Neural cell (in vitro differentiated cells): ENCODE measurements at regions not wholly inside any gene's neighbourhood (a gene's known extent, or its start where the extent isn't known, plus 50 kb on each side); places are given as distances from the start of the nearest gene placed in this dataset.

Source experiments
- H2AFZ ChIP-seq: fragments of 200-600, 300-800 bp; sonication (generic), shearing (Covaris generic); 2 replicates; pipeline ENCODE4 v1.6.0; 2014; ENCODE audit warnings: low read depth, mild to moderate bottlenecking, antibody characterized with exemption, low read length, moderate library complexity
- H3F3A ChIP-seq: fragments of 200-600 bp; shearing (Covaris generic); 2 replicates; pipeline ENCODE4 v1.6.1; 2016; ENCODE audit warnings: mild to moderate bottlenecking, moderate library complexity, mixed read lengths, antibody characterized with exemption, low read length; ENCODE audit not compliant: insufficient read depth, poor library complexity, severe bottlenecking
- H3K27ac ChIP-seq: fragments of 200-600, 300-800 bp; sonication (generic), shearing (Covaris generic); 2 replicates; pipeline ENCODE4 v1.5.1; 2014; ENCODE audit warnings: mild to moderate bottlenecking, low read length, moderate library complexity
- H3K27me3 ChIP-seq: fragments of 300-800, 200-600 bp; sonication (generic), shearing (Covaris generic); 2 replicates; pipeline ENCODE4 v1.6.0; 2014; ENCODE audit warnings: mild to moderate bottlenecking, low read depth, low read length, moderate library complexity; ENCODE audit not compliant: insufficient read depth
- H3K36me3 ChIP-seq: fragments of 300-800, 200-600 bp; sonication (generic), shearing (Covaris generic); 2 replicates; pipeline ENCODE4 v1.5.1; 2014; ENCODE audit warnings: mild to moderate bottlenecking, antibody characterized with exemption, low read length, moderate library complexity; ENCODE audit not compliant: insufficient read depth
- H3K4me2 ChIP-seq: fragments of 300-800, 200-600 bp; sonication (generic), shearing (Covaris generic); 2 replicates; pipeline ENCODE4 v1.6.0; 2014; ENCODE audit warnings: mild to moderate bottlenecking, low read length
- H3K4me3 ChIP-seq: fragments of 300-800, 200-600 bp; sonication (generic), shearing (Covaris generic); 2 replicates; pipeline ENCODE4 v1.5.1; 2014; ENCODE audit warnings: mild to moderate bottlenecking, low read length, moderate library complexity
- H3K79me2 ChIP-seq: fragments of 200-600 bp; shearing (Covaris generic); replicated peaks from 2 replicates; pipeline ENCODE4 v1.6.0; 2014; ENCODE audit warnings: mild to moderate bottlenecking, low read length, moderate library complexity; ENCODE audit not compliant: insufficient read depth
- H3K9ac ChIP-seq: fragments of 300-800, 200-600 bp; sonication (generic), shearing (Covaris generic); 2 replicates; pipeline ENCODE4 v1.6.1; 2016; ENCODE audit warnings: mild to moderate bottlenecking, low read length, mixed read lengths
- H3K9me2 ChIP-seq: fragments of 200-600 bp; shearing (Covaris generic); 2 replicates; pipeline ENCODE4 v1.6.1; 2016; ENCODE audit warnings: mild to moderate bottlenecking, low read length, mixed read lengths; ENCODE audit not compliant: insufficient read depth
- H3K9me3 ChIP-seq: fragments of 200-600, 300-800 bp; sonication (generic), shearing (Covaris generic); 2 replicates; pipeline ENCODE4 v1.6.1; 2016; ENCODE audit warnings: mild to moderate bottlenecking, mixed run types, low read length, moderate library complexity, mixed read lengths
- H4K20me1 ChIP-seq: fragments of 200-600 bp; shearing (Covaris generic); 2 replicates; pipeline ENCODE4 v1.6.1; 2016; ENCODE audit warnings: mild to moderate bottlenecking, mixed run types; ENCODE audit not compliant: insufficient read depth
- CTCF ChIP-seq: fragments of 450-650 bp; IDR thresholded peaks from 2 replicates; pipeline ENCODE4 v1.5.1; 2014; ENCODE audit warnings: antibody characterized with exemption, mild to moderate bottlenecking, moderate library complexity; ENCODE audit not compliant: poor library complexity, severe bottlenecking
- EP300 ChIP-seq: fragments of 450-650 bp; conservative IDR thresholded peaks from 2 replicates; pipeline ENCODE4 v1.6.1; 2014; ENCODE audit warnings: antibody characterized with exemption, mild to moderate bottlenecking, moderate library complexity; ENCODE audit not compliant: poor library complexity, severe bottlenecking
- EZH2 ChIP-seq: fragments of 200-600, 300-800 bp; shearing (Covaris generic), sonication (generic); IDR thresholded peaks from 2 replicates; pipeline ENCODE4 v1.6.1; 2014; ENCODE audit warnings: antibody characterized with exemption, low read length, borderline replicate concordance, mild to moderate bottlenecking; ENCODE audit not compliant: insufficient read depth, poor library complexity, severe bottlenecking
- MXI1 ChIP-seq: fragments of 450-650 bp; conservative IDR thresholded peaks from 2 replicates; pipeline ENCODE4 v1.6.1; 2014; ENCODE audit warnings: antibody characterized with exemption, mild to moderate bottlenecking; ENCODE audit not compliant: poor library complexity, severe bottlenecking
- POLR2AphosphoS5 ChIP-seq: IDR thresholded peaks from 2 replicates; pipeline ENCODE4 v1.6.1; 2012
- RAD21 ChIP-seq: fragments of 450-650 bp; conservative IDR thresholded peaks from 2 replicates; pipeline ENCODE4 v1.6.1; 2014; ENCODE audit warnings: antibody characterized with exemption, mild to moderate bottlenecking, moderate library complexity
- SMC3 ChIP-seq: fragments of 450-650 bp; conservative IDR thresholded peaks from 2 replicates; pipeline ENCODE4 v1.6.1; 2014; ENCODE audit warnings: antibody characterized with exemption, mild to moderate bottlenecking, moderate library complexity; ENCODE audit not compliant: poor library complexity
- TAF1 ChIP-seq: IDR thresholded peaks from 2 replicates; pipeline ENCODE4 v1.6.1; 2012; ENCODE audit warnings: low read depth
- TF ChIP-seq, protein P1 (sequence below): IDR thresholded peaks from 2 replicates; pipeline ENCODE4 v1.6.1; 2012; ENCODE audit warnings: borderline replicate concordance

- Histone ChIP-seq H4K20me1 (no peaks in the 10 kb centered on the region), H3K9me3 (no peaks in the 10 kb centered on the region), H3K36me3 (no peaks in the 10 kb centered on the region), H3F3A (no peaks in the 10 kb centered on the region), H2AFZ (no peak overlapping the region), H3K9ac (no peak overlapping the region), H3K27ac (no peak overlapping the region), H3K4me2 (no peak overlapping the region), H3K9me2 (no peaks in the 10 kb centered on the region), H3K79me2 (no peaks in the 10 kb centered on the region), H3K27me3 (no peaks in the 10 kb centered on the region), H3K4me3 (no peak overlapping the region)
- TF ChIP-seq TAF1 (no peak), CTCF (no peak), EP300 (no peak), SMC3 (no peak), MXI1 (no peak), RAD21 (no peak), POLR2AphosphoS5 (no peak), EZH2 (no peak)
- TF ChIP-seq, protein P1, sequence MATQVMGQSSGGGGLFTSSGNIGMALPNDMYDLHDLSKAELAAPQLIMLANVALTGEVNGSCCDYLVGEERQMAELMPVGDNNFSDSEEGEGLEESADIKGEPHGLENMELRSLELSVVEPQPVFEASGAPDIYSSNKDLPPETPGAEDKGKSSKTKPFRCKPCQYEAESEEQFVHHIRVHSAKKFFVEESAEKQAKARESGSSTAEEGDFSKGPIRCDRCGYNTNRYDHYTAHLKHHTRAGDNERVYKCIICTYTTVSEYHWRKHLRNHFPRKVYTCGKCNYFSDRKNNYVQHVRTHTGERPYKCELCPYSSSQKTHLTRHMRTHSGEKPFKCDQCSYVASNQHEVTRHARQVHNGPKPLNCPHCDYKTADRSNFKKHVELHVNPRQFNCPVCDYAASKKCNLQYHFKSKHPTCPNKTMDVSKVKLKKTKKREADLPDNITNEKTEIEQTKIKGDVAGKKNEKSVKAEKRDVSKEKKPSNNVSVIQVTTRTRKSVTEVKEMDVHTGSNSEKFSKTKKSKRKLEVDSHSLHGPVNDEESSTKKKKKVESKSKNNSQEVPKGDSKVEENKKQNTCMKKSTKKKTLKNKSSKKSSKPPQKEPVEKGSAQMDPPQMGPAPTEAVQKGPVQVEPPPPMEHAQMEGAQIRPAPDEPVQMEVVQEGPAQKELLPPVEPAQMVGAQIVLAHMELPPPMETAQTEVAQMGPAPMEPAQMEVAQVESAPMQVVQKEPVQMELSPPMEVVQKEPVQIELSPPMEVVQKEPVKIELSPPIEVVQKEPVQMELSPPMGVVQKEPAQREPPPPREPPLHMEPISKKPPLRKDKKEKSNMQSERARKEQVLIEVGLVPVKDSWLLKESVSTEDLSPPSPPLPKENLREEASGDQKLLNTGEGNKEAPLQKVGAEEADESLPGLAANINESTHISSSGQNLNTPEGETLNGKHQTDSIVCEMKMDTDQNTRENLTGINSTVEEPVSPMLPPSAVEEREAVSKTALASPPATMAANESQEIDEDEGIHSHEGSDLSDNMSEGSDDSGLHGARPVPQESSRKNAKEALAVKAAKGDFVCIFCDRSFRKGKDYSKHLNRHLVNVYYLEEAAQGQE: no peak
These were observed 145.0 kb downstream of the CAAP1 start for GRCh38 chr9:26747611-26748010.

GRCh38 chr9:26746357-26747072 is 146.1 kb downstream of the CAAP1 start:
- no peaks in the 10 kb centered on the region for H3K9me3 ChIP-seq
- H3K4me2 ChIP-seq: no peak overlapping the region
- no peak for TF ChIP-seq POLR2AphosphoS5
- TF ChIP-seq, protein P1: no peak
- no peak for TF ChIP-seq CTCF
- TF ChIP-seq TAF1: no peak
- no peak for TF ChIP-seq SMC3
- no peak for TF ChIP-seq RAD21
- TF ChIP-seq MXI1: no peak
- no peak for TF ChIP-seq EP300
- no peak for TF ChIP-seq EZH2
- H3K4me3 ChIP-seq: no peak overlapping the region
- H3K9me2 ChIP-seq: no peaks in the 10 kb centered on the region
- H3K9ac ChIP-seq: no peak overlapping the region
- no peaks in the 10 kb centered on the region for H3K36me3 ChIP-seq
- no peak overlapping the region for H3K27ac ChIP-seq
- no peaks in the 10 kb centered on the region for H3K27me3 ChIP-seq
- H3F3A ChIP-seq: no peaks in the 10 kb centered on the region
- no peaks in the 10 kb centered on the region for H4K20me1 ChIP-seq
- no peak overlapping the region for H2AFZ ChIP-seq
- no peaks in the 10 kb centered on the region for H3K79me2 ChIP-seq
